GM19452 (cell line): ENCODE measurements at regions not wholly inside any gene's neighbourhood (a gene's known extent, or its start where the extent isn't known, plus 50 kb on each side); places are given as distances from the start of the nearest gene placed in this dataset.

ENCODE experiments used
- ATAC-seq: cut with Tn5 transposase; IDR thresholded peaks from one replicate; pipeline ENCODE4 v1.9.1; 2021; ENCODE audit not compliant: unreplicated experiment

GRCh38 chr3:24830230-24831152, 335.8 kb upstream of the THRB start:
- ATAC-seq = no peak

- no peak for ATAC-seq
Observed at GRCh38 chr3:24831221-24831620, 336.6 kb upstream of the THRB start.

DNA sequence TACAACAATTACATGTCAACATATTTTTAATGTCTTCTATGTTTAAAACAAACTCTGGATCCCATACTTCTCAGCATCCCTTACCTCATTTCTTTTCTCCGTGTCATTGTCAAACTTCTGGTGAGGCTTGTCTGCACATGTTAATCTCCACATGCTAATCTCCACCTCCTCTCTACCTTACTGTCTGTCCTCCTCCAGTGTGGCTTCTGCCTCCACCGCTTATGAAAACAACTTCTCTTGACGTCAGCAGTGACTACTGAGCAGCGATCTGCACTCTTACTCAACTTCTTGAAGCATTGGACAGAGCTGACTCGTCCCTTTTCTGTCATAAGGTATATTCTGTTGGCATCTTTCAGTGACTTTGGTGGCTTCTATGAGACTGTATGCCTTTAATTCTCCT, 338.2 kb upstream of the THRB start:
- no peak for ATAC-seq

GRCh38 chr3:24834442-24834841, 339.8 kb upstream of the THRB start:
- ATAC-seq = no peak

- no peak for ATAC-seq
Observed at GRCh38 chr3:24835510-24835909, 340.9 kb upstream of the THRB start.

GRCh38 chr3:24837601-24838000, 343.0 kb upstream of the THRB start:
- ATAC-seq = peak; percentile 55

DNA sequence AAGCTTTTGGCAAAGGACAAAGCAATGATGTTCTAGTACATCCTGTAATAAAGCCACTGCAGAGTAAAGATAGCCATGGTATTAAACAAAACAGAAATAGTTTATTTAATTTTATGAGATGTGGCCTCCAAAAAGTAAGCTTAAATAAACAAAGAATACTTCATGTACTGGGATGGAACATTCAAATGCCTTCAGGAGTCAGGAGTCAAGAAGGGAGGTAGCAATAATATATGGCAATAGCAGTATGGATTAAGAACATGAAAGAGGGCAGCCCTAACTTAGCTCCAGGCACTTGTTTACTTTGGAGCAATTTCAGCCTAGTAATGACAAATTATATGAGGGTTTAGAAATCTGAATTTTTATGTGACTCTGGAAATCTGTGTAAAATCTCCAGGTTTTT, 343.9 kb upstream of the THRB start:
- ATAC-seq = no peak

- ATAC-seq = no peak
Observed at GRCh38 chr3:24843955-24844354, 349.3 kb upstream of the THRB start.

DNA sequence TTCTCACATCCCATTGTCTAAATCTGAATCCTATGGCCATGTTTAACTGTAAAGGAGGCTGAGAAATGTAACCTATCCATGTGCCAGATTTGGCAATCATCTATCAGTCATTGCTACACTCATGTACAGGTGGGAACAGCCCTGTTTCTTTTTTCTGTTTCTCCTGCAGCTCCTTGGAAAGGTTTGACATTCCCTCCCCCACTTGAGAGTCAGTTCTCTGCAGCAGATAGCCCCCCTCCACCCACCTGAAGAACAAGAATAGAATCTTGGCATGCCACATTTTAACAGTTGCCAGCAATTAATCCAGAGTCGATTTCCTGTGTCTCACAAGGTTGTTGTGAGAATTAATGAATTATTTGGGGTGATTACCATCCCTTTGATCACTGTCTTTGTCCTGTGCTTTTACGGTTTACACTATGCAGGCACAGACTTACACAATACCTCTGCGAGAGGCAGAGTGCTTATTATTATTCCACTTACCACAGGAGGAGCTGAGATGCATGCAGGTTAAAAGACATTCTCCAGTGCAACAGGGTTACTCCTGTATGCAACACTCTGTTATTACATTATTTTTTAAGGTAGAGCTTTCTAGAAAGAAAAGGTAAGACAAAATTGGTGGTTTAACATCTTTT, 351.0 kb upstream of the THRB start:
- ATAC-seq = no peak

- ATAC-seq = no peak
Observed at GRCh38 chr3:24846286-24846860, 351.7 kb upstream of the THRB start.

GRCh38 chr3:24850245-24850644, 355.6 kb upstream of the THRB start:
- ATAC-seq = no peak

GRCh38 chr3:24853685-24854490, 359.2 kb upstream of the THRB start:
- ATAC-seq = no peak

GRCh38 chr3:24854748-24855147, 360.1 kb upstream of the THRB start:
- ATAC-seq = no peak

GRCh38 chr3:24857945-24858344, 363.3 kb upstream of the THRB start:
- no peak for ATAC-seq

DNA sequence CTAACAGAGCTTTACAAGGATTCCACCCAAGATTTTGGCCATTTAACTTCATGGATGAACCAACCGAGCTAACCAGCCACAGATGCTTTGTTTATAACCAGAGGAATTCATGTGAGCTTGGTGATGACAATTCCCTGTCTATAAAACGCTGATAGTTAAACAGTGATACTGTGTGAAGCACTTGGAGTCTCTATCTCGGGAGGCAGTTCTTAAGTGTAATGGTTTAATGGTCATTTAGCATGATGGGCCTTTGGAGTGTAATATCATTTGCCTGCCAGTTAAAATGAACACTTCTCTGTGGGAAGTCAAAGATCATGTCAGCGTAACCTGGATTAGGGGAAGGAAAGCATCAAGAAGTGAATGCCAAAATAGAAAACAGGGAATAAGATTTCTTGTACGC, 368.6 kb upstream of the THRB start:
- no peak for ATAC-seq

- no peak for ATAC-seq
Observed at GRCh38 chr3:24867783-24868182, 373.1 kb upstream of the THRB start.

- ATAC-seq = no peak
Observed at GRCh38 chr3:24881239-24881638, 386.6 kb upstream of the THRB start.

- ATAC-seq = no peak
Observed at GRCh38 chr3:24886501-24886900, 391.9 kb upstream of the THRB start.

GRCh38 chr3:24890012-24890411, 395.4 kb upstream of the THRB start:
- no peak for ATAC-seq

GRCh38 chr3:24899373-24899772, 404.7 kb upstream of the THRB start:
- ATAC-seq = no peak

DNA sequence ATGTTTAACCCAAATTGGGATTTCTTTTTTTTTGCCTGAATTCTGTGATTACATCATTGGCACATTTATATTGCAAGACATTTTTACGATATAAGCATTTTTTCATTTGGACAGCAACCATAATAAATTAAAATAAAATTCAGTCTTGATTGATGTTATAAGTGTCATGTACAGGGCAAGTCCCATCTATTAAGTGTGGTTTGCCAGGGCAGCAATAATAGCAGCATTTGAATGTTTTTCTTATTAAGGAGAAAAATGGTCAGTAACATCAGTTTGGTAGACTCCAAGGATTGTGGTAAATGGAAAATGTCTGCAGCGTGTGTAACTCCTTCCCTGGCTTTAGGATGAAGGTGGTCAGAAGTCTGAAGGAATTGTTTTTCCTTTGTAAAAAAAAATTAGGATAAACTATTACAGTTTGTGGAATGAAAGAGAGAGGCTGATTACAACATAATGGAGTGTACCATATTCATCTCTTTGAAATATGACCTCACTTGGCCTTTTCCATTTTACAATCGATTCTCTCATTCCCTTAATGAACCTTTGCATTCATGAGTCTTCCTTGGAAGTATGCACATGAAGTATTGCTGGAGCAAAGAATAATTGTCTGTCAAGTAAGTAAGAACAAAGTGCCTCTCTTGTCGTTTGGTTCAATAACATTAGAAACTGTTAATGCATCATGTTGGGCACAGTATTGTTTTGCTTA, 405.4 kb upstream of the THRB start:
- ATAC-seq = no peak
